Left lung (tissue), 4 donors: ENCODE measurements at regions not wholly inside any gene's neighbourhood (a gene's known extent, or its start where the extent isn't known, plus 50 kb on each side); places are given as distances from the start of the nearest gene placed in this dataset.

Experiments
- ATAC-seq: fragments of 200-7000 bp; cut with Tn5 transposase; one replicate; pipeline ENCODE4 v1.9.1; 2020; ENCODE audit warnings: moderate library complexity
- DNase-seq, 4 donors: peaks; one replicate each; pipeline ENCODE4 v3.0.0-alpha.2; 2013 to 2020
- H3K27ac ChIP-seq, 2 donors: fragments of 200-600 bp; sonication (generic) in 1 of 2; one replicate each; pipeline versions ENCODE4 v1.5.0 to v1.8.0; 2020 to 2021
- H3K27me3 ChIP-seq, 2 donors: fragments of 200-600 bp; sonication (generic) in 1 of 2; one replicate each; pipeline versions ENCODE4 v1.5.0 to v1.8.0; 2020 to 2021
- H3K36me3 ChIP-seq, 2 donors: fragments of 200-600 bp; sonication (generic) in 1 of 2; one replicate each; pipeline versions ENCODE4 v1.5.0 to v1.8.0; 2020 to 2021
- H3K4me1 ChIP-seq, 2 donors: fragments of 200-600 bp; one replicate each; pipeline ENCODE4 v1.8.0; 2021
- H3K4me3 ChIP-seq, 2 donors: fragments of 200-600 bp; sonication (generic) in 1 of 2; one replicate each; pipeline versions ENCODE4 v1.5.0 to v1.8.0; 2020 to 2021; ENCODE audit warnings: mild to moderate bottlenecking in 1 of 2
- H3K9me3 ChIP-seq, 2 donors: fragments of 200-600 bp; sonication (generic) in 1 of 2; one replicate each; pipeline versions ENCODE4 v1.5.0 to v1.8.0; 2020 to 2021
- CTCF ChIP-seq, 2 donors: fragments of 200-600 bp; sonication (generic) in 1 of 2; IDR thresholded peaks; one replicate each; pipeline versions ENCODE4 v1.5.0 to v1.8.0; 2021; ENCODE audit warnings: antibody characterized with exemption in 2 of 2
- intact Hi-C, 2 donors: fragments of 100-400 bp; cut with DNase I; formaldehyde crosslinking; loops; one replicate each; pipeline versions ENCODE4 v1.11.2 to v1.14.2; 2022
- donor health status: DM: no; HTN: yes; CAD: no.
- donor health status: DM: no; HTN: no; CAD: no.

- no peak overlapping the region for H3K4me3 ChIP-seq
- no peak overlapping the region for H3K27ac ChIP-seq
- intact Hi-C loops: no loop called here
- H3K4me1 ChIP-seq: no peaks in the 10 kb centered on the region
- H3K9me3 ChIP-seq: peaks cover 0 to 6% of the 10 kb centered on the region in 2 donors
- peak; percentile 57 for ATAC-seq
- H3K27me3 ChIP-seq: no peaks in the 10 kb centered on the region
- DNase-seq: no peak
- TF ChIP-seq CTCF (IDR thresholded peaks at IDR 0.05): peak in 1 of 2 donors; percentile 42
- no peaks in the 10 kb centered on the region for H3K36me3 ChIP-seq
These were observed 271.6 kb downstream of the CHL1 start for GRCh38 chr3:468172-468571.

GRCh38 chr3:473033-473800, 276.7 kb downstream of the CHL1 start:
- intact Hi-C loops: no loop called here
- ATAC-seq (no peak), DNase-seq (no peak)
- no peak for TF ChIP-seq CTCF (IDR thresholded peaks at IDR 0.05)
- no peak overlapping the region for H3K27ac ChIP-seq
- no peaks in the 10 kb centered on the region for H3K27me3 ChIP-seq
- H3K4me1 ChIP-seq: no peaks in the 10 kb centered on the region
- H3K36me3 ChIP-seq: no peaks in the 10 kb centered on the region
- H3K9me3 ChIP-seq: peaks cover 0 to 13% of the 10 kb centered on the region in 2 donors
- H3K4me3 ChIP-seq: no peak overlapping the region

GRCh38 chr3:474828-475227, 278.3 kb downstream of the CHL1 start:
- intact Hi-C loops: no loop called here
- Histone ChIP-seq H3K9me3 (peaks cover 0 to 21% of the 10 kb centered on the region in 2 donors), H3K27me3 (no peaks in the 10 kb centered on the region), H3K4me3 (no peak overlapping the region), H3K27ac (no peak overlapping the region), H3K36me3 (no peaks in the 10 kb centered on the region), H3K4me1 (no peaks in the 10 kb centered on the region)
- ATAC-seq (no peak), DNase-seq (no peak)
- TF ChIP-seq CTCF (IDR thresholded peaks at IDR 0.05): no peak

- DNase-seq (no peak), ATAC-seq (no peak)
- Histone ChIP-seq H3K36me3 (no peaks in the 10 kb centered on the region), H3K9me3 (peaks cover 0 to 17% of the 10 kb centered on the region in 2 donors), H3K4me3 (no peak overlapping the region), H3K27me3 (no peaks in the 10 kb centered on the region), H3K4me1 (no peaks in the 10 kb centered on the region), H3K27ac (no peak overlapping the region)
- TF ChIP-seq CTCF (IDR thresholded peaks at IDR 0.05): no peak
- intact Hi-C loops: no loop called here
These were observed 283.5 kb downstream of the CHL1 start for GRCh38 chr3:480070-480469.

- DNase-seq: no peak
- no peak for TF ChIP-seq CTCF (IDR thresholded peaks at IDR 0.05)
- no peak for ATAC-seq
- Histone ChIP-seq H3K9me3 (peaks cover 0 to 17% of the 10 kb centered on the region in 2 donors), H3K4me3 (no peak overlapping the region), H3K36me3 (no peaks in the 10 kb centered on the region), H3K4me1 (no peaks in the 10 kb centered on the region), H3K27me3 (no peaks in the 10 kb centered on the region), H3K27ac (no peak overlapping the region)
- intact Hi-C loops: no loop called here
These were observed 284.5 kb downstream of the CHL1 start for GRCh38 chr3:481111-481510.
